NCI-H460 (cell line): ENCODE measurements at regions not wholly inside any gene's neighbourhood (a gene's known extent, or its start where the extent isn't known, plus 50 kb on each side); places are given as distances from the start of the nearest gene placed in this dataset.

Source experiments
- DNase-seq: peaks from one replicate; pipeline ENCODE4 v3.0.0-alpha.2; 2016; ENCODE audit warnings: low read depth; ENCODE audit errors: extremely low read depth

- DNase-seq, result no peak
Measured at GRCh38 chr18:22667156-22667555, 249.4 kb upstream of the CTAGE1 start.

GRCh38 chr18:22667616-22668422 is 250.1 kb upstream of the CTAGE1 start:
- no peak for DNase-seq

DNA sequence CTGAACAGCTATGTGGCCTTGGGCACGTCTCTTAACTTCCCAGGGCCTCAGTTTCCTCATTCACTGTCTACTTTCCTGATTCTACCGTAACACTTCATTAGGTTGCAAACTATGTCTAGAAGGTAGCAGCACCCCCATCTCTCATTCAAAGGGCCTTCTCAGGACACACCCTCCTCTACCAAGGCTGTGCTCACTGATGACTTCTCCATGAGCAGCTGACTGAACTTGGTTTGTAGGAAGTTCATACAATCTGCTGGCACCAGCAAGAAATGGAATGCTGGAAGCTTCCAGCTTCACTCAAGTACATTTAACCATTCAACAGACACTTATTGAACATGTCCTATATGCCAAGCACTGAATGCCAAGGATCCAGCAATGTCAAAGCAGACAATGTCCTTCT is 250.8 kb upstream of the CTAGE1 start:
- no peak for DNase-seq

- DNase-seq, result no peak
Measured at GRCh38 chr18:22670914-22671313, 253.2 kb upstream of the CTAGE1 start.

DNA sequence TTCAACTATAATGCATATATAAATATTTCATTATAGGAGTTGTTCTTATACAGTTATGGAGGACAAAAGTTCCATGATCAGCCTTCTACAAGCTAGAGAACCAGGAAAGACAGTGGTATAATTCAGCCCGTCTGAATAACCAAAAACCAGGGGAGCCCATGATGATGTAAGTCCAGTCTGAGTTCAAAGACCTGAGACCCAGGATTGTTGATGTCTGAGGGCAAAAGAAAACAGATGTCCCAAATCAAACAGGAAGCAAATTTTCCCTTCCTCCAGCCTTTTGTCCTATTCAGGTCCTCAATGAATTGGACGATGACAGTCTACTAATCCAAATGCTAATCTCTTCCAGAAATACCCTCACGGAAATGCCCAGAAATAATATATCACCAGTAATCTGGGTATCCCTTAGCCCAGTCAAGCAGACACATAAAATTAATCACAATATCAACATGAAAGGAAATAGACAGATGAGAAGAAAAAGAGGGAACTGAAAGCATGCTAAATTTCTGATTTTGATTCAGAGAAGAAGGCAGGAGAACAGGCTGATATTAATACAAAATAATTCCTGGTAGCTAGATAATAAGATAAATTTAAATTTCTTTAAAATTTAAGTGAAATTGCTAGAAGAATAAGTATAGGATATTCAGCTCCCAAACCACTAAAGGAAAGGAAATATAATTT is 255.6 kb upstream of the CTAGE1 start:
- DNase-seq, result no peak

- DNase-seq, result no peak
Measured at GRCh38 chr18:22674272-22674671, 256.6 kb upstream of the CTAGE1 start.

GRCh38 chr18:22675006-22675405 is 257.3 kb upstream of the CTAGE1 start:
- DNase-seq, result no peak

- no peak for DNase-seq
Measured at GRCh38 chr18:22676423-22676822, 256.7 kb upstream of the RBBP8 start.

- no peak for DNase-seq
Measured at GRCh38 chr18:22678486-22678885, 254.6 kb upstream of the RBBP8 start.

DNA sequence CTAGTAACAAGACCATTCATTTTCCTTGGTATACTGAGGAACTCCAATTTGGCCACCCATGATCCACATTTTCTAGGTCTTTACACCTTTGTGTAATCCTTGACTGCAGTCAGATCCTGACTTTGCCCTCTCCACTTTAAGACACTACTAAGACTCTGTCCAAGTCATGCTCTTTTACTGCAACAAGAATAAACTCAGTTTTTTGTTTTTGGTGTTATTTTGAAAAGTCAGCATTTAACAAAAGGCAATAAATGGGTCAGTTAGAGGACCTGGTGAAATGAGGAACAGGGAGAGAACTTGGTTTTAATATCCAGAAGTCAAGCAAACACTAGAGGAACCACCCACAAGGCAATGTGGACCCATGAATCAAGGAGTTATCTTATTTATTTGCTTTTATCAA is 252.2 kb upstream of the RBBP8 start:
- no peak for DNase-seq

DNA sequence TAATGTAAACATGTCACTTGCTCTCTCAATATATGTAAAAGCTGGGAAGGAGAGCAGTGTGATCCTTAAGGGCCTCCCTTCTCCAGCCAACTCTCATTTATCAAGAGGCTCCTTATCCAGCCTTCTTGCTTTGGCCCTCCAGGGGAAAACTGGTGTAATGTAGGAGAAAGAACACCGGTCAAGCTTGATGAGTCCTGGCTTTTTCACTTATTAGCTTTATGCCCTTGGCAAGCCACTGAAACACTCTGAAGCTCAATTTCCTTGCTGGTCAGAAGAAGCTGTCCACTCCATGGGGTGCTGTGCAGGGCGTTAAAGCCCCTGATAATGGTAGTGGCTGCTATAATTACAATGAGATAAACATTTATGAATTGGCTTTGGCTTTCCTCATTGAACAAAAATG is 251.2 kb upstream of the RBBP8 start:
- no peak for DNase-seq

- DNase-seq, result no peak
Measured at GRCh38 chr18:22682720-22683119, 250.4 kb upstream of the RBBP8 start.

GRCh38 chr18:22683196-22683676 is 249.9 kb upstream of the RBBP8 start:
- no peak for DNase-seq

- no peak for DNase-seq
Measured at GRCh38 chr18:22683786-22684185, 249.3 kb upstream of the RBBP8 start.

DNA sequence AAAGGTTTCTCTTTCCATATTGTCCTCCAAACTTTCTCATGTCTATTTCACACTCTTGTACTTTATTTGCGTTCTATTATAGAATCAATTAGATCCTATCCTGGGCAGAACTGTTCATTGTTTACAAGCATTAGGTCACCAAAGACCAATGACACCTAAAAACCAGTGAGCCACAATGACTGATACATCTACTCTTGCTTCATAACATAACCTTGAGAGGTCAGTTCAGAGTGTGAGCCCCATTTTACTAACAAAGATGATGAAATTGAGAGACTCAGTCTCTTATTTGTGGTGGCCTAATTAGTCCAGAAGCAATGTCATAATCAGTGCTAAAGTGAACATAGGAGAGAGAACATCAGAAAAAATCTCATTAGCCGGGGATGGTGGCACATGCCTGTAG is 248.9 kb upstream of the RBBP8 start:
- no peak for DNase-seq

DNA sequence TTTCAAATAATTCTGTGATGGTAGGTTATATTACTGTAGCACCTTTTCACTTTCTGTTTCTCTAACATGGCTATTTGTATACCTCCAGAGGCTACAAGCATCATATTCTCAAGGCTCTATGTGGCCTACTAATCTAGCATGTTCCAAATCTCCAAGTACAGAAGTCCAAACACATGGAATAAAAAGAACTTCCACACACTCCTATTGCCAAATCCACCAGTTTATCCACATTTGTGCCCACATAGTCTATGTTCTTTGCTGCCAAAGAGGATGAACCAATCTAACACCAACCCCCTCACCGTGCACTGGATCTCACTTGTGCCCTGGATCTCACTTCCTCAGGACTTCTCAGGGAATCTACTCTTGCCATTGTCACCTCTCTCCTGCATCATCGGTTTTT is 247.3 kb upstream of the RBBP8 start:
- no peak for DNase-seq

DNA sequence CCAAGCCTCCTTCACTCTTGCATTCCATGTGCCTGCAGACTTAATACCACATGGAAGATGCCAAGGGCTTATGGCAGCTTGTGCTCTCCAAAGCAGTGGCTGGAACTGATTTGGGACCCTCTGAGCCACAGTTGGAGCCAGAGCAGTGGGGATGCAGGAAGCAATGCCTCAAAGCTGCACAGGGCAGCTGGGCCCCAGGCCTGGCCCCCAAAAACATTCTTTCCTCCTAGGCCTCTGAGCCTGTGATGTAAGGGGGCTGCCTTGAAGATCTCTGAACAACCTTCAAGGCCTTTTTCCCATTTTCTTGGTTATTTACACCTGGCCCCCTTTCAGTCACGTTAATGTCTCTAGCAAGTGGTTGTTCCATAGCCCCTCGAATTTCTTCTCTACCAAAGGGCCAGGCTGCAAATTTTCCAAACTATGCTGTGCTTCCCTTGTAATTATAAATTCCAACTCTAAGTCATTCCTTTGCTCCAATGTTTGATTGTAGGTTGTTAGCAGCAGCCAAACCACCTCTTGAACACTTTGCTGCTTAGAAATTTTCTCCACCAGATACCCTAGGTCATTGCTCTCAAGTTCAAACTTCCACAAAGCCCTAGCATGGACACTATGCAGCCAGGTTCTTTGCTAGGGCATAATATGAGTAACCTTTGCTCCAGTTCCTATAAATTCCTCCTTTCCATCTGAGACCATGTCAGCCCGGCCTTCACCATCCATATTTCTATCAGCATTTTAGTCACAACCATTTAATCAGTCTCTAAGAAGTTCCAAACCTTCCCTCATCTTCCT is 245.0 kb upstream of the RBBP8 start:
- no peak for DNase-seq

DNA sequence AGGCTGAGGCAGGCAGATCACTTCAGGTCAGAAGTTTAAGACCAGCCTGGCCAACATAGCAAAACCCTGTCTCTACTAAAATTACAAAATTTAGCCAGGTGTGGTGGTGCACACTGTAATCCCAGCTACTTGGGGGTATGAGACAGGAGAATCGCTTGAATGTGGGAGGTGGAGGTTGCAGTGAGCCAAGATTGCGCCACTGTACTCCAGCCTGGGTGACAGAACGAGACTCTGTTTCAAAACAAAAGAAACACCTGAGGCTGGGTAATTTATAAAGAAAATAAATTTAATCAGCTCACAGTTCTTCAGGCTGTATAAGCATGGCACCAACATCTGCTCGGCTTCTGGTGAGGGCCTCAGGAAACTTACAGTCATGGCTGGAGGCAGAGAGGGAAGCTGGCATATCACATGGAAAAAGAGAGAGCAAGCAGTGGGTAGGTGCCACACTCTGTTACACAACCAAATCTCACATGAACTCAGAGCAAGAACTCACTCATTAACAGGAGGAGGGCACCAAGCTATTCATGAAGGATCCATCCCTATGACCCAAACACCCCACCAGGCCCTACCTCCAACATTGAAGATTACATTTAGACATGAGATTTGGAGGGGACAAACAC is 244.1 kb upstream of the RBBP8 start:
- DNase-seq, result no peak

DNA sequence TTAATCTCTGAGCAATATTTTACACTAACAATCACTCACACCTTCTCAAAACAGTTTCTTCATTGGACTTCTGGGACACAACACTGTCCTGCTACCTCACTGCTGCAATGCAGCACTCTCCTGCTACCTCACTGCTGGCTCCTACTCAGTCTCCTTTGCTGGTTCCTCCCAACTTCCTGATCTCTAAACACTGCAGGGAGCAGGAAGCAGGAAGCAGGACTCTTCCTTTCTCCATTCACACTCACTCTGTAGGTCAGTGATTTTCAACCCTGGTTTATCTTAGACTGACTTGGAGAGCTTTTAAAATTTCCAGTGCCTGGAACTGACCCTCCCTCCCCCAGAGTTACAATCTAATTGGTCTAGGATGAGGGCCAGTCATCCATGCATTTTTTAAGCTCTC is 243.4 kb upstream of the RBBP8 start:
- DNase-seq, result no peak

DNA sequence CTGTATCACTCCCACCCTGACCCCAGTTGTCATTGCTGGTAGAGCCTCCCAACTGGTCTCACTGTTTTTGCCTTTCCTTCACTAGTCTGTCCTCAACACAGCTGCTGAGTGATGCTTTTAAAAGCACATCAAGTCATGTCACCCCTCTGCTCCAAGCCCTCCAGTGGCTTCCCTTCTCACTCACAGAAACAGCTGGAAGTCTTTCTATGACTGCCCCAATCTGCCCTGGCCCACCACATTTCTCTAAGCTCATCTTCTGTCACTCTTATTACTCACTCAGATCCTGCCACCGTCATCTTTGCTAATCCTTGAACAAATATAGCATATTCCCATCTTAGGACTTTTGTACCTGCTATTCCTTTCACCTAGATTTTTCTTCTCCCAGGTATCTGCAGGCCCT is 242.6 kb upstream of the RBBP8 start:
- DNase-seq, result no peak
